GM21515 (cell line): ENCODE measurements at regions not wholly inside any gene's neighbourhood (a gene's known extent, or its start where the extent isn't known, plus 50 kb on each side); places are given as distances from the start of the nearest gene placed in this dataset.

ENCODE experiments used
- ATAC-seq: cut with Tn5 transposase; IDR thresholded peaks from one replicate; pipeline ENCODE4 v1.9.1; 2021; ENCODE audit not compliant: unreplicated experiment

GRCh38 chr4:11132478-11132877, 296.2 kb downstream of the HS3ST1 start:
- ATAC-seq = no peak

GRCh38 chr4:11131491-11131890, 297.2 kb downstream of the HS3ST1 start:
- no peak for ATAC-seq

GRCh38 chr4:11130195-11130970, 298.3 kb downstream of the HS3ST1 start:
- no peak for ATAC-seq

GRCh38 chr4:11120435-11120834, 308.3 kb downstream of the HS3ST1 start:
- ATAC-seq = no peak

DNA sequence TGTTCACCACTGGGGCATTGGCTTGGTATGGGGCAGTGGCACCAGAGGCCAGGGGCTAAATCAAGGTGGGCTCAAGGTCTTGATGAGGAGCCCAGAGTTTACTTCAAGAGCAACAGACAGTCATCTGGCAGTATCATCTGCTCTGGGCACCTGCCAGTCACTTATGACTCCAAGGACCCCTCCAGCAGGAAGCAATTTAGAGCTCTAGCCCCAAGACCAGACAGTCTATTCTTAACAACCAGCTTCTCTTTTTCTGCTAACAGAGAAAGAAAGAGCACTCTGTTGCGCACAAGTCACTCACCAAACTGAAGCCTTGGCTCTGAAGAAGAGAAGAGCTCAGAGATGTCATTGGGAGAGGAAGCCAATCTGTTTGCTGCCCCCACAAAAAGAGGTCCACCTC, 309.2 kb downstream of the HS3ST1 start:
- ATAC-seq = no peak

DNA sequence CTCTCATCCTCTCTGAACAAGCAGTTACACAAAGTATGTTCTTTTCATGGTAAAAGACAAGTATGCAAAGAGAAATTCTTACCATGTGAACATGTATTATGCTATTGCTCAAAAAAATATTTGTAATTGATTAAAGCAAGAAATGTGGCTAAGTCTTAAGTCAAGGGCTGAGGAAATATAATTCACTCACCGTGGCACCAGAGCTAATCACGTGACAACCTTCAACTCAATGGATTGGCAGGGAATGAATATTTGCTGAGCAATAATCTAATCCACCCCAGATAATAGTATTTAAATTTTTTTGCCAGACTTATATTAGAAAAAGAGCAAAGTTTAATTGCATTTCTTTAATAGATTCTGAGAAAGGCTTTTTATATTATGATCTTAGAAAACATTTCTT, 310.2 kb downstream of the HS3ST1 start:
- ATAC-seq = no peak

- ATAC-seq = no peak
Observed at GRCh38 chr4:11116940-11117339, 311.8 kb downstream of the HS3ST1 start.

DNA sequence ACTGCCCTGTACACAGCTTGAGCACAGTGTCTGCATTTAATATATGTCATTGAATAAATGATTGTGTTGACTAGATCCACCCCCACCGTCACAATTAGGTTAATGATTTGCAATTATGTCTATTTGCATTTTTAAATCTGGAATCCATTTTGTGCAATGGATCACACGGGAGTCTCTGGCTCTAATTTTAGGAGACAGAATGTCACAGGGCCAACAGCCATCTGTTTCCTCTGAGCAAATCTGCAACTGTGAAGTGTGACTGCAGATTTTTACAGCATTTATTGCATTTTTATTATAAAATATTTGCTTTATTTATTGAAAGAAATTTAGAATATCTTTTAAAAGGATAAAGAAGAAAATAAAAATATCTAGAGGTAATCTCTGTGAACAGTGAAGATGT, 316.8 kb downstream of the HS3ST1 start:
- ATAC-seq = no peak

DNA sequence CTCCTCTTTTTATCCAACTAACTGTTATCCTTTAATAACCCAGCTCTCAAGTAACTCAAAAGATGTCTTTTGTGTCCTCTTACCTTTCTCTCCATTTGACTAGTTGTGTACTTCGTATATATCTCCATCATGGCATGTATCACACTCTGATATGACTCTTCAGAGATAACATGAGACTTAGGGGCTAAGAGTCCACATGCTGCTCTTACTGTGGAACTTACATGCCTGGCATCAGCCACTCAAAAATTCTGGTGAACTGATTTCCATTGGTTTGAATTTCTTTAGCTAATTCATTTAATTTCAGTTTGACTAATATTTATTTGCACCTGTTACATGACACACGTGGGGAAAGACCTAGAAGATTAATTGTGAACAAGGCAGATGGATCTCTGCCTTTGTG, 317.3 kb downstream of the HS3ST1 start:
- no peak for ATAC-seq

GRCh38 chr4:11106759-11107158, 321.9 kb downstream of the HS3ST1 start:
- no peak for ATAC-seq

DNA sequence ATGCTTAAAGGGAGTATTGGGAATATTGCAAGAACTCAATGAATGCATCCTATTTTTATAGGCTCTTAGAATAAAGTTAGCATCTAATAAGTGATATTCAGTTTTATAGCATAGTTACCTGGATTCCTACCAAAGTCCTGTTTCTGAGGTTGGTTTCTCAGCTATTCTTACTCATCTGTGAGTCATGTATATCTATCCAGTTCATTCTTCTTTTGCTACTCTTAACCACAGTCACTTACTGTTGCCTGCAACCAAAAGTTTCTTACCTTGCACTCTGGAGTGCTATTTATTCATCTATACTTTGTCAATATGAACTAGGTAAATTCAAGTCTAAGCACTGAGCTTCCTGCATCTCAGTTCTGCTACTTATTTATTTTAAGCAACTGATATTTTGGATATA, 322.5 kb downstream of the HS3ST1 start:
- peak; percentile 51 for ATAC-seq

- no peak for ATAC-seq
Observed at GRCh38 chr4:11105715-11106114, 323.0 kb downstream of the HS3ST1 start.

- ATAC-seq = peak; percentile 41
Observed at GRCh38 chr4:11098461-11098860, 330.2 kb downstream of the HS3ST1 start.

DNA sequence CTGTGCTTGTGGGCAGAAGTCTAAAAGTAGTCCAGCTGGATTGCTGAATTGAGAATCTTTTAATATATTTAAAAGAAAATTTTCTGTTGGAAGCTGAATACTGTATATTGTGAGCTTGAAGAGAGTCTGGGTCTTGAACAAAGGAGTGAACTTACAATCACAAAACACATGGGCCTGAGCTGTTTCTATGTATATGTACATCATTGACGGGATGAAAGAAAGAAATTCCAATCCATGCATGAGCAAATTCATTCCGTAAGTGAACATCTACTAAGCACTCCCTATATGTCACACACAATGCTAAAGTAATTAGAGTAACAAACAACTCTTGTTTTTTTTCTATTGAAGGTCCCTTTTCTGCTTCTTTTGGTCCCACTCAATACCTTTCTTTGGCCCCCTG, 331.0 kb downstream of the HS3ST1 start:
- no peak for ATAC-seq

DNA sequence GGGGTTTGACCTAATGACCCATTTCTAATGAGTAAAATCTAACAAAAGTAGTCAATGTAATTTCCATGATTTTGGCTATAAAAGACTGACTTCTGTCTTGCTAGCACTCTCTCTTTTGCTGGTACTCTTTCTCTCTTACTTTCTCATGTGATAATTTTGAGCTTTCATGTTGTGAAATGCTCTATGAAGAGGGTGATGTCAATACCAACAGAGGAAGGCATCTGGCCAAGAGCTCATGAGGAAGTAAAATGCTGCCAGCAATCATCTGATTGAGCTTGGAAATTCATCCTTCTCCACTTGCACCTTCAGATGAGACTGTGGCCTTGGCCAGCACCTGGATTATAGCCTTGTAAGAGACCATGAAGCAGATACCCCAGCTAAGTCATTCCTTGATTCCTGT, 347.7 kb downstream of the HS3ST1 start:
- ATAC-seq = no peak

- no peak for ATAC-seq
Observed at GRCh38 chr4:11079171-11079570, 349.5 kb downstream of the HS3ST1 start.

- ATAC-seq = no peak
Observed at GRCh38 chr4:11074581-11075241, 354.0 kb downstream of the HS3ST1 start.

GRCh38 chr4:11073621-11074051, 355.1 kb downstream of the HS3ST1 start:
- no peak for ATAC-seq

DNA sequence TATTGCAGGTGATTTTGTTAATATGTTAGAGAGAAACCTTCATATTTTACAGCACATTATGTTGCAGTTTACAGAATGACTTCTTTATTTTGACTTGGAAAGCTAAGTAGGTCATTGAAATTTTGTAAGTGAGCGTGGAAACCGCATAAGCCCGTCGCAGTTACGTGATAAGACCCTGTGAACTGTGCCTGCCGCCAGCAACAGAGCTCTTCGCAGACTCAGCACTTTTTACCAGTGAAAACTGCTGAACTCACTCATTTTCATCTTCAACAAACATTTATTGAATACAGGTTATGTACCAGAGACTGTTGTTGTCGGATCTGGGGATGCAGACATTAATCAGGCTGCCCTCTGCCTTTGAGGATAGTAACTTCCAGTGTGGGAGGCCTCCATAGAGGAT, 355.7 kb downstream of the HS3ST1 start:
- no peak for ATAC-seq

GRCh38 chr4:11072463-11072862, 356.2 kb downstream of the HS3ST1 start:
- ATAC-seq = no peak

DNA sequence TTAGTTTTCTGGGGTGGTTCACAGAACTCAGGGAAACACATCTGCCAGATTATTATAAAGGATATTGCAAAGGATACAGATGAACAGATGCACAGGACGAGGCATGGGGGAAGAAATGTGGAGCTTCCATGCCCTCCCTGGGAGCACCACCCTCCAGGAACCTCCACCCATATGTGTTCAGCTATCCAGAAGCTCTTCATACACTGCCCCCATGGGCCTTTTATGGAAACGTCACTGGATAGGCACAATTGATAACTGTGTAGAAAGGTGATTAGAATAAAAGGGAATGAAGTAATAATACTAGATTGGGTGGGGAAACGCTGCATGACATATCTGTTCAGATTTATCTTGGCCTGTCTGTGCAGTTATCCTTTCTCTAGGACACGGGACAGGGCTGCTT, 357.9 kb downstream of the HS3ST1 start:
- no peak for ATAC-seq

GRCh38 chr4:11069581-11070211, 359.0 kb downstream of the HS3ST1 start:
- no peak for ATAC-seq
